ENCODE measurements at regions not wholly inside any gene's neighbourhood (a gene's known extent, or its start where the extent isn't known, plus 50 kb on each side); places are given as distances from the start of the nearest gene placed in this dataset.

DNA sequence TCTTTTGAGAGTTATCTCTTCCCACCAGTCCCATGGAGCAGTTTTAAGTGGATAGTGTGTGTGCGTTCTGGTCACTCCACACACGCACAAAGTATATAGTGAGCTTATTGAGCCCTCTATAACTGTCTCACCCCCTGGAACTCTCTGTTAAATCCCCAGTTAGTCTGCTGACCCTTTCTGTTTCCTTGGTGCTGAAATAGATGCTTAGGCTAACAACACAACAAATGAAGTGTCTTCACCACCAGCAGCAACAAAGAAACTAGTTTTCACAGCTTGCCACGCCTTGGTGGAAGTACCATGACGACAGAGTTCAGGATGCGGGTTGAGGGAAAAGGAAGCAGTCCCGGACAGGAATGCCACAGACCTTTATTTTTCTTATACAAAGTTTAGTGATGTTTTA is 203.5 kb upstream of the TMEFF2 start:
- no peak overlapping the region for H3K4me3 ChIP-seq (ENCODE audit: low read length)
- no peak overlapping the region for H3K9ac ChIP-seq (ENCODE audit: low read length)
- H2AFZ ChIP-seq (ENCODE audit: low read length): no peak overlapping the region
- no peaks in the 10 kb centered on the region for H3K27me3 ChIP-seq (replicated peaks; ENCODE audit: insufficient read depth, low read length)
- no peaks in the 10 kb centered on the region for H3K9me2 ChIP-seq (replicated peaks; ENCODE audit: insufficient read depth, low read length)
- no peaks in the 10 kb centered on the region for H3K79me2 ChIP-seq (ENCODE audit: low read length)
- no peaks in the 10 kb centered on the region for H3K36me3 ChIP-seq (replicated peaks; ENCODE audit: insufficient read depth, low read length)
- H3K27ac ChIP-seq (ENCODE audit: low read length): no peak overlapping the region
- H3K9me3 ChIP-seq (replicated peaks; ENCODE audit: insufficient read depth, low read length): no peaks in the 10 kb centered on the region
- no peaks in the 10 kb centered on the region for H3K4me1 ChIP-seq (ENCODE audit: low read length)
- no peak for TF ChIP-seq EZH2phosphoT487 (IDR thresholded peaks at IDR 0.05; ENCODE audit: low read length)
- TF ChIP-seq, protein P1, sequence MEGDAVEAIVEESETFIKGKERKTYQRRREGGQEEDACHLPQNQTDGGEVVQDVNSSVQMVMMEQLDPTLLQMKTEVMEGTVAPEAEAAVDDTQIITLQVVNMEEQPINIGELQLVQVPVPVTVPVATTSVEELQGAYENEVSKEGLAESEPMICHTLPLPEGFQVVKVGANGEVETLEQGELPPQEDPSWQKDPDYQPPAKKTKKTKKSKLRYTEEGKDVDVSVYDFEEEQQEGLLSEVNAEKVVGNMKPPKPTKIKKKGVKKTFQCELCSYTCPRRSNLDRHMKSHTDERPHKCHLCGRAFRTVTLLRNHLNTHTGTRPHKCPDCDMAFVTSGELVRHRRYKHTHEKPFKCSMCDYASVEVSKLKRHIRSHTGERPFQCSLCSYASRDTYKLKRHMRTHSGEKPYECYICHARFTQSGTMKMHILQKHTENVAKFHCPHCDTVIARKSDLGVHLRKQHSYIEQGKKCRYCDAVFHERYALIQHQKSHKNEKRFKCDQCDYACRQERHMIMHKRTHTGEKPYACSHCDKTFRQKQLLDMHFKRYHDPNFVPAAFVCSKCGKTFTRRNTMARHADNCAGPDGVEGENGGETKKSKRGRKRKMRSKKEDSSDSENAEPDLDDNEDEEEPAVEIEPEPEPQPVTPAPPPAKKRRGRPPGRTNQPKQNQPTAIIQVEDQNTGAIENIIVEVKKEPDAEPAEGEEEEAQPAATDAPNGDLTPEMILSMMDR (IDR thresholded peaks at IDR 0.05; ENCODE audit: low read length): no peak
- TF ChIP-seq EZH2 (optimal IDR thresholded peaks at IDR 0.05; ENCODE audit: low read depth, low read length): no peak
- no peak overlapping the region for H3K4me2 ChIP-seq (ENCODE audit: low read depth, low read length)
- H3F3A ChIP-seq (ENCODE audit: insufficient read depth, low read length): no peaks in the 10 kb centered on the region
- H4K20me1 ChIP-seq (ENCODE audit: insufficient read depth, low read length): no peaks in the 10 kb centered on the region
- DNase-seq: no peak

DNA sequence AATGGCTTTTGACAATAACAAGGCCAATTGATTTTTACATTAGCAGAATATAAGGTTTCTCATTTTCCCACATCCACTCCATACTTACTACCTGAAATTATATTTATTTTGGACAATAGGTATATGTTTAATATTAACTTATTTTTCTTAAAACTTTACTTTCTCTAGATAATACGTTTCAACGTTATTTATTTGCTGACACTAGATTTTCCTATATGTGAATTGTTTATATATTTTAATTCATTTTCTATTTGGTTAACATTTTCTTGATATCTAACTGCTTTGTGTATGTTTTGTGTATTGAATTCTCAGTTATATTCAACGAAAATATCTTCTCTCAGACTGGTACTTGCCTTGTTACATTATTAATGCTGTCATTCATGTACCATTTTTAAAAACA is 199.9 kb upstream of the TMEFF2 start:
- Histone ChIP-seq H3K4me3 (ENCODE audit: low read length) (no peak overlapping the region), H3K9ac (ENCODE audit: low read length) (no peak overlapping the region), H3K79me2 (ENCODE audit: low read length) (no peaks in the 10 kb centered on the region), H3F3A (ENCODE audit: insufficient read depth, low read length) (no peaks in the 10 kb centered on the region), H3K27ac (ENCODE audit: low read length) (no peak overlapping the region), H3K4me2 (ENCODE audit: low read depth, low read length) (no peak overlapping the region), H3K36me3 (replicated peaks; ENCODE audit: insufficient read depth, low read length) (no peaks in the 10 kb centered on the region), H4K20me1 (ENCODE audit: insufficient read depth, low read length) (no peaks in the 10 kb centered on the region), H3K27me3 (replicated peaks; ENCODE audit: insufficient read depth, low read length) (no peaks in the 10 kb centered on the region), H3K4me1 (ENCODE audit: low read length) (no peaks in the 10 kb centered on the region), H3K9me2 (replicated peaks; ENCODE audit: insufficient read depth, low read length) (no peaks in the 10 kb centered on the region), H2AFZ (ENCODE audit: low read length) (no peak overlapping the region), H3K9me3 (replicated peaks; ENCODE audit: insufficient read depth, low read length) (no peaks in the 10 kb centered on the region)
- TF ChIP-seq, protein P1 (IDR thresholded peaks at IDR 0.05; ENCODE audit: low read length): no peak
- TF ChIP-seq EZH2 (optimal IDR thresholded peaks at IDR 0.05; ENCODE audit: low read depth, low read length) (no peak), EZH2phosphoT487 (IDR thresholded peaks at IDR 0.05; ENCODE audit: low read length) (no peak)
- no peak for DNase-seq

DNA sequence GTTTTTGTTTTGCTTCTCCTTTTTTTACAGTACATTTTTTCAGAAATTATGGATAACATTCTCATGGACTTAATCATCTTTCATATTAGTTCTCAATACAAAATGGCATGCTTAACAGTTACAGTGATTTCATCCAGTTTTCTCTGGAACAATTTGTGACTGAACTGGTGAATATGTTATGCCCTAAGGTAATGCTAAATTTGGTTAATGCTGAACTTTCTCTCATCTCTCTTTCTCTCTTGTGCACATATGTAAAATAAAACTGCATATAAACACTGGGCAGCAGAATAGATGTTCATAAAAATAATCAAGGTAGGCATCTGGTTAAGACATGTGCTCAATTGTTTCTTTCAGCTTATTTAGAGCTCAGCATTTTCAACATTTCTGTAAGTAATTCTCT is 196.3 kb upstream of the TMEFF2 start:
- H3F3A ChIP-seq (ENCODE audit: insufficient read depth, low read length): no peaks in the 10 kb centered on the region
- H3K9me3 ChIP-seq (replicated peaks; ENCODE audit: insufficient read depth, low read length): no peaks in the 10 kb centered on the region
- no peak overlapping the region for H3K4me3 ChIP-seq (ENCODE audit: low read length)
- H3K9ac ChIP-seq (ENCODE audit: low read length): no peak overlapping the region
- no peak overlapping the region for H2AFZ ChIP-seq (ENCODE audit: low read length)
- DNase-seq: no peak
- TF ChIP-seq, protein P1 (IDR thresholded peaks at IDR 0.05; ENCODE audit: low read length): no peak
- TF ChIP-seq EZH2 (optimal IDR thresholded peaks at IDR 0.05; ENCODE audit: low read depth, low read length) (no peak), EZH2phosphoT487 (IDR thresholded peaks at IDR 0.05; ENCODE audit: low read length) (no peak)
- H3K9me2 ChIP-seq (replicated peaks; ENCODE audit: insufficient read depth, low read length): no peaks in the 10 kb centered on the region
- H3K79me2 ChIP-seq (ENCODE audit: low read length): no peaks in the 10 kb centered on the region
- H3K27ac ChIP-seq (ENCODE audit: low read length): no peak overlapping the region
- no peak overlapping the region for H3K4me2 ChIP-seq (ENCODE audit: low read depth, low read length)
- H3K36me3 ChIP-seq (replicated peaks; ENCODE audit: insufficient read depth, low read length): no peaks in the 10 kb centered on the region
- no peaks in the 10 kb centered on the region for H3K27me3 ChIP-seq (replicated peaks; ENCODE audit: insufficient read depth, low read length)
- H4K20me1 ChIP-seq (ENCODE audit: insufficient read depth, low read length): no peaks in the 10 kb centered on the region
- H3K4me1 ChIP-seq (ENCODE audit: low read length): no peaks in the 10 kb centered on the region
